GF-D8 (cell line): ENCODE measurements at regions not wholly inside any gene's neighbourhood (a gene's known extent, or its start where the extent isn't known, plus 50 kb on each side); places are given as distances from the start of the nearest gene placed in this dataset.
"Not testable (repeated sequence)": the region's sequence is repeated elsewhere in the genome, so short reads cannot be mapped to it uniquely, and the experiment has no call there.

Source experiments
- DNase-seq: peaks from one replicate; lab custom pipeline; 2025; lab: John Stamatoyannopoulos, UW

GRCh38 chr10:62498271-62498670 is 124.1 kb downstream of the ZNF365 start:
- DNase-seq: no peak

GRCh38 chr10:62500116-62500515 is 125.9 kb downstream of the ZNF365 start:
- DNase-seq: not testable (repeated sequence)

- DNase-seq: no peak
Measured at GRCh38 chr10:62501547-62501946, 127.4 kb downstream of the ZNF365 start.

GRCh38 chr10:62502995-62503613 is 128.9 kb downstream of the ZNF365 start:
- DNase-seq: peak; percentile 14

- no peak for DNase-seq
Measured at GRCh38 chr10:62503872-62504271, 129.7 kb downstream of the ZNF365 start.

GRCh38 chr10:62506371-62506770 is 132.2 kb downstream of the ZNF365 start:
- no peak for DNase-seq

GRCh38 chr10:62511238-62511637 is 137.1 kb downstream of the ZNF365 start:
- no peak for DNase-seq

GRCh38 chr10:62511656-62512055 is 137.5 kb downstream of the ZNF365 start:
- no peak for DNase-seq

GRCh38 chr10:62512732-62513475 is 138.7 kb downstream of the ZNF365 start:
- DNase-seq: no peak

GRCh38 chr10:62514079-62514693 is 140.0 kb downstream of the ZNF365 start:
- no peak for DNase-seq

- DNase-seq: no peak
Measured at GRCh38 chr10:62517252-62517651, 143.1 kb downstream of the ZNF365 start.

- no peak for DNase-seq
Measured at GRCh38 chr10:62527019-62527827, 153.1 kb downstream of the ZNF365 start.

GRCh38 chr10:62528441-62528840 is 154.3 kb downstream of the ZNF365 start:
- DNase-seq: no peak

GRCh38 chr10:62529396-62529795 is 155.2 kb downstream of the ZNF365 start:
- no peak for DNase-seq

GRCh38 chr10:62534031-62534430 is 159.9 kb downstream of the ZNF365 start:
- no peak for DNase-seq

GRCh38 chr10:62538606-62539005 is 164.4 kb downstream of the ZNF365 start:
- no peak for DNase-seq

- DNase-seq: no peak
Measured at GRCh38 chr10:62540389-62540788, 166.2 kb downstream of the ZNF365 start.

GRCh38 chr10:62541811-62542210 is 167.6 kb downstream of the ZNF365 start:
- DNase-seq: no peak

- DNase-seq: no peak
Measured at GRCh38 chr10:62543571-62544355, 169.6 kb downstream of the ZNF365 start.

- no peak for DNase-seq
Measured at GRCh38 chr10:62545160-62546066, 171.2 kb downstream of the ZNF365 start.

GRCh38 chr10:62548686-62549085 is 174.5 kb downstream of the ZNF365 start:
- no peak for DNase-seq
